Activated gamma-delta T cell (primary cell): ENCODE measurements at regions not wholly inside any gene's neighbourhood (a gene's known extent, or its start where the extent isn't known, plus 50 kb on each side); places are given as distances from the start of the nearest gene placed in this dataset.

Source experiments
- DNase-seq: peaks from one replicate; lab custom pipeline; 2025; lab: John Stamatoyannopoulos, UW

GRCh38 chr17:17398188-17398942, 78.4 kb upstream of the MED9 start:
- no peak for DNase-seq

- no peak for DNase-seq
Measured at GRCh38 chr17:17398943-17399926, 77.6 kb upstream of the MED9 start.

GRCh38 chr17:17400070-17400469, 76.7 kb upstream of the MED9 start:
- DNase-seq: no peak

GRCh38 chr17:17400566-17401184, 76.1 kb upstream of the MED9 start:
- DNase-seq: no peak

- DNase-seq: no peak
Measured at GRCh38 chr17:17401271-17401781, 75.5 kb upstream of the MED9 start.

- no peak for DNase-seq
Measured at GRCh38 chr17:17402558-17402957, 74.2 kb upstream of the MED9 start.

- DNase-seq: no peak
Measured at GRCh38 chr17:17403065-17403464, 73.7 kb upstream of the MED9 start.

- DNase-seq: peak; percentile 32
Measured at GRCh38 chr17:17403899-17404576, 72.8 kb upstream of the MED9 start.

- DNase-seq: no peak
Measured at GRCh38 chr17:17405673-17406072, 71.1 kb upstream of the MED9 start.

- no peak for DNase-seq
Measured at GRCh38 chr17:17406225-17406624, 70.6 kb upstream of the MED9 start.

- DNase-seq: no peak
Measured at GRCh38 chr17:17408236-17408794, 68.5 kb upstream of the MED9 start.

- no peak for DNase-seq
Measured at GRCh38 chr17:17410357-17410756, 66.4 kb upstream of the MED9 start.

- DNase-seq: no peak
Measured at GRCh38 chr17:17411692-17412091, 65.1 kb upstream of the MED9 start.

GRCh38 chr17:17412326-17412725, 64.5 kb upstream of the MED9 start:
- DNase-seq: no peak

- no peak for DNase-seq
Measured at GRCh38 chr17:17413215-17413792, 63.5 kb upstream of the MED9 start.

GRCh38 chr17:17413821-17414220, 63.0 kb upstream of the MED9 start:
- no peak for DNase-seq

- DNase-seq: no peak
Measured at GRCh38 chr17:17414341-17414805, 62.4 kb upstream of the MED9 start.

- DNase-seq: no peak
Measured at GRCh38 chr17:17415006-17415405, 61.8 kb upstream of the MED9 start.

- no peak for DNase-seq
Measured at GRCh38 chr17:17416007-17416399, 60.8 kb upstream of the MED9 start.

GRCh38 chr17:17416400-17417360, 60.1 kb upstream of the MED9 start:
- DNase-seq: no peak
